GM11168 (cell line): ENCODE measurements at regions not wholly inside any gene's neighbourhood (a gene's known extent, or its start where the extent isn't known, plus 50 kb on each side); places are given as distances from the start of the nearest gene placed in this dataset.

ENCODE experiments used
- in situ Hi-C: fragments of 300-500 bp; cut with MboI; formaldehyde crosslinking; loops from one replicate; pipeline ENCODE4 v1.12.0; 2022; ENCODE audit warnings: low sequenced_read_pairs; ENCODE audit not compliant: unreplicated experiment

DNA sequence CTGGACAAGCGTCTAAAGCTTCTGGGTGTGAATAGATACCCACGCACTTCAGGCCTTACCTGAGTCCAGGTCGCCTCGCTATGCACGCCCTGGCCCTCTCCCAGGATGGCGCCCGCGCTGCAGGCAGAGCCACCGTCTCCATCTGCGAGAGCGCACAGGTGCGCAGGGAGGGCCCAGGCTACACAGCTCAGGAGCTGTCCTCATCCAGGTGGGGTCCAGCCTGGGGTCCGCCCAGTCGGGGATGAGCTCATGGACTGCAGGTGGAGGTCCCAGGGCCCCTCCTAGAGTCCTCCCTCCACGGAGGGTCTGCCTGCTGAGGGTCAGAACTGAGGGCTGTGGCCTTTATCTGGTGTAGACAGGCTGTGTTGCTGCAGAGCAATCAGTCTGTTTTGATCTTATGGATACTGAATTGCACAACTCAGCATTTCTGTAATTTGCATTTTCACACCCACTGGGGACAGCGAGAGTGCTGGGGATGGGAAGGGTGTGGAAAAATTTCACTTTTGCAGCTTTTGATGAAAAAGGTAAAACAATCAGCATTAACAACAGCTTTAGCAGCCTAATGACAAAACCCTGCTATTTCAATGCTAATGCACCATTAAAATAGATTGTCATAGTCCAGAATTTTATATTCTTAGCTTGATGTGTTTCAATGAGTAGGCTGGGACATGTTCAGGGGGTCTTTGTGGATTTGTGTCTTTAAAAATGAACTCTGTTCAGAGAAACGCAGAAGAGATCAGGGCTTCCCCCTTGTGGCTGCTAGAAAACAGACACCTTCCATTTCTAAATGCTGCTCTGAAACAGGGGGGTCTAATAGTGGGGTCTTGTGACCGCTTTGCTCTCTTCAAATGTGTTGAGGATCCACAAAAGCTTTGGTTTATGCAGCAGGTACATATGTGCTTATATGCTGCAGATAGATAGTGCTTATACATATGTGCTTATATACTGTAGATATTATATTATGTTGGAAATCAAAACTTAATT, 77.8 kb upstream of the PHACTR3 start:
- in situ Hi-C loops = no loop called here

DNA sequence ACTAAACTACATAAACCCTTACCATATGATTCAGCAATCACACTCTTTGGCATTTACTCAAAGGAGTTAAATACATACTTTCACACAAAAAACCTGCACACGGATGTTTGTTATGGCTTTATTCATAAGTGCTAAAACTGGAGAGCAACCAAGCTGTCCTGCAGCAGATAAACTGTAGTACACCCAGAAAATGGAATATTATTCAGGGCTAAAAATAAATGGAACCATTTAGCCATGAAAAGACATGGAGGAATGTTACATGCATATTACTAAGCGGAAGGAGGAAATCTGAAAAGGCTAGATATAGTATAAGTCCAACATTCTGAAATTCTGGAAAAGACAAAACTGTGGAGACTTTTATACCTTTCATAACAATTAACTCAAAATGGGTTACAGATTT, 73.6 kb upstream of the PHACTR3 start:
- in situ Hi-C loops = no loop called here

DNA sequence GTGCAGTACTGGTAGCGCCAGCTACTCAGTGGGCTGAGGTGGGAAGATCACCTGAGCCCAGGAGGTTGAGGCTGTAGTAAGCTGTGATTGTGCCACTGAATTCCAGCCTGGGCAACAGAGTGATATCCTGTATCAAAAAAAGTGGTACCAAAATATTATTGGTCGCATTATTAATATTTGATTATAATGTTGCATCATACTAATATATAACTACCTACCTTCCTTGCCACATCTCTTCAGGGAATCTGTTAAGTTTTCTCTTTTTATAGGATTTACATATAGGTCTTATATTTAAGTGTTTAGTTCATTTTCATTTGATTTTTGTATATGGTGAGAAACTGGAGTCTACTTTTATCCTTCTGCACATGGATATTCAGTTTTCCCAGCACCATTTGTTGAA, 66.3 kb upstream of the PHACTR3 start:
- in situ Hi-C loops = no loop called here

DNA sequence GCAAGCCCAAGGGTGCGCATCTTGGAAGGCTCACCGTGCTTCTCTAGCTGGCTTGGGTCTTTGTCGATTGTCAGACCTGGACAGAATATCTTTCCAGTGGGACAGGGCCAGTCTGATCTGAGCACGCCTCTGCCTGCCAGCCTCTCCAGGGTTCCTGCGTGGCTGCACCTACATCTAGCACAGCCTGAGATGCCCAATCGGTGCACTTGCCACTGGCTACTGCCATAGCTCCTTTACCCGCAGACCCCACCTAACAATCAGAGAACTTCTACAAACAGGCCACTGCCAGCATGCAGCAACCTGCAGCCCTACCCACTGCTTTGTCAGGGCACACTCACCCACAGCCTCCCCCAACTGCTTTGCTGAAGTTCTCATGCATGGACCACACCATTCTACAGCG, 56.7 kb upstream of the PHACTR3 start:
- in situ Hi-C loops = no loop called here
